NCI-H128 (cell line): ENCODE measurements at regions not wholly inside any gene's neighbourhood (a gene's known extent, or its start where the extent isn't known, plus 50 kb on each side); places are given as distances from the start of the nearest gene placed in this dataset.
"Not testable (repeated sequence)": the region's sequence is repeated elsewhere in the genome, so short reads cannot be mapped to it uniquely, and the experiment has no call there.

ENCODE experiments used
- DNase-seq: peaks from one replicate; lab custom pipeline; 2025; ENCODE audit not compliant: unreplicated experiment; lab: John Stamatoyannopoulos, UW

DNA sequence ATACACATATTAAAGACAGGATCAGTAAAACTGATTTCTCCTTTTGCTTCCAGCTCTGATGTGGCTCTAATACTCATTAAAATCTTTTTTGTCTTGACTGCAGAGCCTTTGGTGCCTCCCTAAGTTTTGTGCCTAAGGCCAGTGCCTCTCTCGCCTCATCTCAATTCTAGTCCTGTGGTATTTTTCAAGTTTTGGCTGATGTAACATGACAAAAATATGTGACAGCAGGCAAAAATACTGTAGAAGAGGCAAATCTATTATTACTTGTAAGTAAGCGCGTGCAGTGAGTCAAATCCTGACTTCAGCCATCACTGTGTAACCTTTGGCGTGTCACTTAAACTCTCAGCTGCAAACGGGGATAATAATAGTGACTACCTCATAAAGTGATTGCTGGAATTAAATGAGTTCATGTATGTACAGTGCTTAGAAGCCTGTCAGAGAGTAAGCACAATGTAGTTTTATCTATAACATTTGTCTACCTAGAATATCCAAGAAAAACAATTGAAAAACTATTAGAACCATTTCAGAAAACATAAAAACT, 74.0 kb downstream of the MAB21L3 start:
- DNase-seq = no peak

GRCh38 chr1:116189481-116189880, 78.3 kb downstream of the MAB21L3 start:
- no peak for DNase-seq

DNA sequence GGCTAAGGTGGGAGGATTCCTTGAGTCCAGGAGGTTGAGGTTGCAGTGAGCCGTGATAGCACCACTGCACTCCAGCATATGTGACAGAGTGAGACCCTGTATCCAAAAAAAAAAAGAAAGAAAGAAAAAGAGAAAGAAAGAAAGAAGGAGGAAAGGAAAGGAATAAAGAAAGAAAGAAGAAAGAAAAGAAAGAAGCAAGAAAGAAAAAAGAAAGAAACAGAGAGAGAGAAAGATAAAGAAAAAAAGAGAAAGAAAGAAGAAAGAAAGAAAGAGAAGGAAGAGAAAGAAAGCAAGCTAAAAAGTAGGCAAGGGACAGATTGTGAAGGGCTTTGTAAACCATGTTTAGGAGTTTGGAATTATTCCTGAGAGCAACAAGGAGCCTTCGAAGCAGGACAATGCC, 80.1 kb downstream of the MAB21L3 start:
- no peak for DNase-seq

DNA sequence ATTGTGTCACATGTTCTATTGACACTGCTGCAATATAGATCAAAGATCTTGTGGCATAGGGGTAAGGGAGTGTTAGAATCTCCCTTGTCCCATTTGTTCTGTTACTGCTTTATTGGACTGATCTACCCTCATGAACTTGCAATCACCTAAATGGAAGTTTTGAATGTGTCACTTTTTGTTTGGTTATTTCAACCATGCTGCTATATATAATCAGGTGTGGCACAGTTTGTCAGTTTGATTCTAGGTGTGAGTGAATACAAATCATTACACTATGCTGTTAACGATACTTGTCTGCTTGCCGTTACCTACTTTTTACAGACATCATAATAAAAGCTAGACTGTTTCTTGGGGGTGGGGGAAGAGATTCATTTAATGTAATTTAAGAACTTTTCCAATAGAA, 82.6 kb downstream of the MAB21L3 start:
- no peak for DNase-seq

DNA sequence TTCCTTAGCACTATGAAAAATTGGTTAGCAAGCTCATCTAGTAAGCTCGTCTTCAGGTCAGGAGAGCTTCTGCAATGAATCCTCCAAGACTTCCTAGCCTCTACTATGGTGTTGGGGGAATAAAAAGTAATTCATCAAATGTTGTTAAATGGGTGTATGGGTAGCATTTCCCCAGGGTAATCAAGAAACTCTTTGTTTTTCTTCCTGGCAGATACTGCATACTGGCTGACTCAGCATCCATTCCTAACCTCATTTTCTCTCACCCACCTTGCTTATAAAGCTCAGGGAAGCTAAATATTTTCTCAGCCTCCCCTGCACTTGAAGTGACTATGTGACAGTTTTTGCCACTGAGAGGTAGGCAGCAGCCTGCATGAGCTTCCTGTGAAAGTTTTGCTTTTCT, 83.4 kb downstream of the MAB21L3 start:
- no peak for DNase-seq

GRCh38 chr1:116195077-116195868, 84.1 kb downstream of the MAB21L3 start:
- no peak for DNase-seq

DNA sequence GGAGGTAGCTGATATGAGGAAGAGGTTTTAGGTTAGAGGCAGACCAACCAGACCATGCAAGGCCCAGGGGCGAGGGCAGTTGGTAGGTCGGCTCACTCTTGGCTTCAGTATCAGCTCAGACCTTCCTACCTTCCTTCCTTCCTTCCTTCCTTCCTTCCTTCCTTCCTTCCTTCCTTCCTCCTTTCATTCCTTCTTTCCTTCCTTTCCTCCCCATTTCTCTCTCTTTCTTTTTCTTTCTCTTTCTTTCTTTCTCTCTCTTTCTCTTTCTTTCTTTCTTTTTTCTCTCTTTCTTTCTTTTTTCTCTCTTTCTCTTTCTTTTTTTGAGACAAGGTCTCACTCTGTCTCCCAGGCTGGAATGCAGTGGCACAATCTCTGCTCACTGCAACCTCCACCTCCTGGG, 89.1 kb downstream of the MAB21L3 start:
- not testable (repeated sequence) for DNase-seq

DNA sequence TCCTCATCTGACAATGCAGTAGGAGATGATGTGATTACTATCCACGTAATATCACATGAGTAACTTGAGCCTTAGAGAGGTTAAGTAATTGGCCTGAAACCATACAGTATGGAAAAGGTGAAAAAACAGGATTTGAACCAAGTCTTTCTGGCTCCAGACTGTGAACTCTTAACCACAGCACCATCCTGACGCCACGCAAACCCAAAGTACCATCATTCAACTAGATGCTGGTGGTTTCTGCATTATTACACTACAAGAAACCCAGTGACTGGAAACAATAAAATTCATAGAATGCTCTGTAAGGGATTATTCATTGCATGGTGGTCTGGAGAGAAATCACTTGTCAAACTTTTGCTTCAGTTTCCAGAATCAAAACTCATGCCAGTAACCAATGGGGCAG, 90.7 kb downstream of the MAB21L3 start:
- no peak for DNase-seq

DNA sequence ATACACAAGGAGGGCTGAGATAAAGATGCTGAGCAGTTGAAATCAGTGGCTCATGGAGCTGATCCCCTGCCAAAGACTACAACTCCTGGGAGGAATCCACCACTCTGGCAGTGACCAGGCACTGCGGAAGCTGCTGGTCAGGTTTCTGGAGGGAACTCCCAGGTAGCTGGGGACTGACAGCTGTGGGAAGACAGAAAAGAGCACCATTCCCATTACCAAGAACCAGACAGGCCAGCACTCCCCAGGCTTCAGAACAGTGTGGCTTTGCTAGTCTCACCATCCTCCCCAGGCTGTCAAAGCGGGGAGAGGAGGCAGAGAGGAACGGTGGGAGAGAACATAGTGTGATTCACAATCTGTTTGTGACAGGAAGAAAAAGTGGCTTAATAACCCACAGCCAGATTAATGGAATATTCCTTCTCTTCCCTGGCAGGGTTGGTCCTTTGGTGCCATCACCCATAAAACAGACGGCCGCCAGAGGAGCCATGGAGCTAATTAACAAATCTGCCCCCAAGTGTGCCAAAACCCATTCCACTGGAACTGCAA, 92.1 kb downstream of the MAB21L3 start:
- no peak for DNase-seq

DNA sequence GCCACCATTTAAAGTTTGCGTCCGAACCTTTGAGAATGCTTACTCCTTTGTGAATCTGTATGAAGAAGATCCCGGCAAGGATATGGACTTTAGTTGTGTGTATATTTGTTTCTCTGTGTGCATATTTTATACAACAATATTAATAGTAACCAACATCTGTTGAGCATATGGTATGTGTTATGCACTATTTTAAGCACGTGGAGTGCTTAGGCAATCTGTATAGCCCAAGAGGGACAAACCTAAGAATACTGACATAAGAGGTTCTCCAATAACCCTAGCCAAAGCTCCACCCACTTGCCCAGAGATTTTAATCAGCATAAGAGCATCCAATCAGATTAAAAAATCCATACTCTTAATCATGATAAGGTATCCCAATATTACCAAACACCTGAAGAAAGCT, 92.7 kb downstream of the MAB21L3 start:
- DNase-seq = no peak

GRCh38 chr1:116205941-116206679, 94.9 kb downstream of the MAB21L3 start:
- DNase-seq = no peak

GRCh38 chr1:116207126-116207735, 96.0 kb downstream of the MAB21L3 start:
- no peak for DNase-seq

DNA sequence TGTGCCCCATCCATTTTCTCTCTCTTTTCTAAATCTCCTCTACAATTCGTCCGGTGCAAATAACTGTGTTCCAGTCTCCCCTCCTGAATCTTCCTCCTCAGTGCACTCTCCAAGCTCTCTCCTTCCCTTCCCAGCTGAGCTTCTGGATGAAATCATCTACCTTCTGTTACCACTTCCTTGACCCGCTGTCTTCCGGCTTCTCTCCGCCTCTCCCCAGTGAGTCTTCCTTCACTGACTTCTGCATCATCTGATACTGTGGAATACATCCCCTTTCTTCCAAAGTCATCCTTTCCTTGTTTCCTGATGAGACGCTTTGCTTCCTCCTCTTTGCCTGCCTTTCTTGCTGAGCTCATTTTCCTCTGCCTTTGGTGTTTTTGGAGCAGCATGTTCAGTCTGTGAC, 96.9 kb downstream of the MAB21L3 start:
- no peak for DNase-seq

GRCh38 chr1:116211294-116211693, 100.1 kb downstream of the MAB21L3 start:
- DNase-seq = no peak

- DNase-seq = no peak
These were observed 107.7 kb downstream of the MAB21L3 start for GRCh38 chr1:116218922-116219321.

- DNase-seq = no peak
These were observed 108.6 kb downstream of the MAB21L3 start for GRCh38 chr1:116219651-116220434.

- no peak for DNase-seq
These were observed 112.9 kb downstream of the MAB21L3 start for GRCh38 chr1:116224111-116224510.

- DNase-seq = no peak
These were observed 113.4 kb downstream of the MAB21L3 start for GRCh38 chr1:116224561-116224960.

DNA sequence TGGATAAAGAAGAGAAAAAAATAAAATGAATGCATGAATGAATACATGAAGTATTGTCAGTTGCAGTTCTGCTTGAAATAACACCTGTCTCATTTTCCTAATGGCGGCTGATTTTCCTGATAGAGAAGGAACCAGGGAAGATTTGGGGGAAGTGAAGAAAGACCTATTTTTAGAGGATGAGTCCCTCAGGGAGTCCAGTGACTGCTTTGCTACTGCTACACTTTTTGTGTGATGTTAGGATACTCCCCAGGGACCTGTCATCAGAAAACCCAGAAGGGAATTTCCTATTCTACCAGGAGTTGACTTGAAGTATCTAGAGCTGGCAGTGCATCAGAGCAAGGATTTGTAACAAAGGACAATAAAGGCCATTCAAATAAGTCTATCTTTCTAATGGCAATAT, 114.8 kb downstream of the MAB21L3 start:
- no peak for DNase-seq

- no peak for DNase-seq
These were observed 117.3 kb downstream of the MAB21L3 start for GRCh38 chr1:116228511-116228910.

DNA sequence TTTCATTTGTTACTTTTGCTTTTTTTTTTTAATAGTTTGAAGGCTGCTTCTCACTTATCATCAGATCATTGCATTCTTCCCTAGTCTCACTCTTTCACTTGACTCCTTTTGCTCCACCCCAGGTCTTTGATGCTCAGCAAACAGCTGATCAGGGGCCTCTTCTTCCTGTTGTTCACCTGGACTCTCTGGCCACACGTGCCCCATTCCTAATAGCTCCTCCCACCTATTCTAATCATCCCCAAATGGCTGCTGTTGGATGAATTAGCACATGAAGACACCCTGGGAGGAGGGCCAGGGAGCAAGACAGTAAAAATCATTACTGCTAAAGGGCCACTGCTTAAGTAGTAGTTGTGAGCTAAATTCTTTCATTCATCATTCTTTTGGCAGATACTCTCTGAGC, 119.5 kb downstream of the MAB21L3 start:
- DNase-seq = no peak
